HG02885 (cell line): ENCODE measurements at regions not wholly inside any gene's neighbourhood (a gene's known extent, or its start where the extent isn't known, plus 50 kb on each side); places are given as distances from the start of the nearest gene placed in this dataset.

Source experiments
- ATAC-seq: cut with Tn5 transposase; IDR thresholded peaks from one replicate; pipeline ENCODE4 v1.9.1; 2021; ENCODE audit warnings: mild to moderate bottlenecking; ENCODE audit not compliant: unreplicated experiment, poor library complexity

- no peak for ATAC-seq
These were observed 380.5 kb upstream of the PRMT6 start for GRCh38 chr1:106676021-106676420.

- no peak for ATAC-seq
These were observed 379.3 kb upstream of the PRMT6 start for GRCh38 chr1:106677181-106677580.

DNA sequence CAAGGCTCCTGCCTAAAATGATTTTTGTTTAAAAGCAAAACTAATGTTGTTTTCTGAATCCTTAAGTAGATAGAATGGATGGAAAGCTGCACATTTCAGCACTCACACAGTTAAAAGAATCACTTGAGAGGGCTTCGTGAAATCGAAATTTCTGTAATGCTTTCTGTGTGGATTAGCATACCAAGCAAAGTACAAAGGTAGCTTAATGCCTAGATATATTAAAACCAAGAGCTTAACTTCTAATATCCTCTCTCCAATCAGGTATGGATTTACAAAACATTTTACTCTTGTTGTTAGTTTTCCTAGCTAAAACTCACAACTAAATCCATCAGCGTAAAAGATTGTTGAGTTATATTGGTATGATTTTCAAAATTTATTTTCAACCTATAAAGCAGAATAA, 378.8 kb upstream of the PRMT6 start:
- no peak for ATAC-seq

- ATAC-seq = no peak
These were observed 378.0 kb upstream of the PRMT6 start for GRCh38 chr1:106678279-106679050.

DNA sequence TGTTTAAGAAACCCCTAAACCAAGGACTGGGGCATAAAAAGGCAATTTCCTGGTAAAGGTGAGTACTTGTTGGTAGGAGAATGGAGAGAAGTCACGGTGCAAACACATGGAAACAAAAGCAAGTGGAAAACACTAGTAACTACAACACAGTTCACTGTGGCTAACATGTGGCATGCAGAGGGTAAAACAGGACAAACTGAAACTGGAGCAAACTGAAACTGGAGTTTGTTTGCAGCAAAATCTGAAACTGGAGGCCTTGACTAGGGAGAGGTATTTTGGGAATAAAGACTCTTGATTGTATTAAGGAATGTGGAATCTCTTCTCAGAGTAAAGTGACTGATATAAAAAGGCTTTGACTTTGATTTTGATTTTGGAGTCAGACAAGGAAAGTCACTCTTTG, 376.3 kb upstream of the PRMT6 start:
- no peak for ATAC-seq

- ATAC-seq = no peak
These were observed 375.6 kb upstream of the PRMT6 start for GRCh38 chr1:106680776-106681344.

DNA sequence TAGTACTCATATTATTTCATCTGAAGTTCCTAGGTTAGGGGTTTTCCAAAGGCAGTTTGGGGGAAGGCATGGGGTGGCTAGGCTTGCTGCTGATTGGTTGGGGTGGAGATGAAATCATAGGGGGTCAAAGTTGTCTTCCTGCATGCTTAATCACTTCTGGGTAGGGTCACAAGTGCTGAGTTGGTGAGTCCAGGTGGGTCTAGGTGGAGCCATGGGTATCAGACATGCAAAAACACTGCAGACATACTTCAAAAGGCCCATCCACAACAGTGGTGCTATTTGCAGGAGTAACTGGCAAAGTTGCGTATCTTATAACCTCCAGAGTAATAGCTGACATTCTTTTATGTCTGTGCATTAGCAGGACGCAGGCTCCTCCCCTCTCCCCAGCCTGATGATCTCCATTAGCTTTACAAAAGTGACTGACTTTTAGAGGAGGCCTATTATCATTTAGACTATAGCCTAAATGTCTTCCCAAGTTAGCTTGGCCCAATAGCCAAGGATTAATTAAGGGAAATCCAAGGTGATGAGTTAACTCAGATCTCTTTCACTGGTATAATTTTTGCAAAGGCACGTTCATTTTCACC, 374.4 kb upstream of the PRMT6 start:
- ATAC-seq = no peak

- ATAC-seq = no peak
These were observed 368.0 kb upstream of the PRMT6 start for GRCh38 chr1:106688446-106688845.

- no peak for ATAC-seq
These were observed 357.8 kb upstream of the PRMT6 start for GRCh38 chr1:106698660-106699059.

- no peak for ATAC-seq
These were observed 357.0 kb upstream of the PRMT6 start for GRCh38 chr1:106699433-106699832.

DNA sequence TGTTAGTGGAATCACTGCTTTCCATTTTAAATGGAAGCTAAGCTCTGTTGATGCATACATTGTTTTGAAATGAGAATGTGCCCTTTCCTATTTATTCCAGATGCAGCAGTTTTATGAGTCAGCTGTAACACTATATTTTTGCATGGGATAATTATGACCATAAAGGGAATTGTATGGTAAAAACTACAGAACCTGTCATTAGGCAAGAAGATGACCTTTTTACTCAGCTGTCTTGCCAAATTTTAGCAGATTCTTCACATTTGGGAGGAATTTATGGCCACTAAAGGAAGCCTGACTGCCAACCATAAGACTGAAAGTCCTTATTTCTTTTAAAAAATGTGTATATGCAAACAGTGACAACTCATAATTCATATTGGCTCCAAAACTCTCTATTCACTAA, 356.3 kb upstream of the PRMT6 start:
- ATAC-seq = no peak

DNA sequence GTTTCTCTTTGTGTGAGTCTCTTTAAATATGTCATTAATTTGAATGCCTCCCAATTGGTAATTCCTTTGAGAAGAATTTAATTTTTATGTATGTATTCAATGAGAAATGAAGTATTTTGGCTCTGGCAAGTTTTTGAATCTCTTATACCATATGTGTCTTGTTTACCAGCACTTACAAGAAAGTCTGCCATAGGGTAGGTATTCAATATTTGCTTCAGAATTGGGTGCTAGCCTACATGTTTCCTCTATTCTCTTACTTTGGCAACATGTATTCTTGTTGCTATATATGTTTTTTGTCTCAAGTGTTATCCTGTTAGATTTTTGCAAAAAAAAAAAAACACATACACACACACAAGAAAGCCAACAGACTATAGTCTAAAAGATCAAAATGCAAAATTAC, 350.5 kb upstream of the PRMT6 start:
- ATAC-seq = no peak

- no peak for ATAC-seq
These were observed 338.9 kb upstream of the PRMT6 start for GRCh38 chr1:106717591-106717990.

GRCh38 chr1:106721790-106722189, 334.7 kb upstream of the PRMT6 start:
- no peak for ATAC-seq

- ATAC-seq = no peak
These were observed 334.0 kb upstream of the PRMT6 start for GRCh38 chr1:106722466-106722865.

DNA sequence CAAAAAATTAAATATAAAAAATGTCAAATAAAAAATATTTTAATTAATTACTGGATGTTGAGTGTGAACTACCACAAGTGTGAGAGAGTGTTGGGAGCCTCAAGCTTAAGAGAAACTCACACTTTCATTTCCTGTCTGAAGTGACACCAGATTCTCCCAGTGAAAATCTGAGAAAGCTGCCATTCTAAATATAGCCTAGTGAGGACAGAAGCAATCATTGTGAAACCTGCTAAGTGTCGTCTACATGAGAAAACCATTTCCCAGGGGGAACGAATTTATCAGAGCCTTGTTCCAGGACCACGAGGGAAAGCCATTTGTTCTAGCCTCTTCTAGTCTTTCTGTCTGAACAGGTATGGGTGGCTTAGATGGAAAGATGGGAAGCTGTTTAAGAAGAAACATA, 329.3 kb upstream of the PRMT6 start:
- ATAC-seq = peak; percentile 94

DNA sequence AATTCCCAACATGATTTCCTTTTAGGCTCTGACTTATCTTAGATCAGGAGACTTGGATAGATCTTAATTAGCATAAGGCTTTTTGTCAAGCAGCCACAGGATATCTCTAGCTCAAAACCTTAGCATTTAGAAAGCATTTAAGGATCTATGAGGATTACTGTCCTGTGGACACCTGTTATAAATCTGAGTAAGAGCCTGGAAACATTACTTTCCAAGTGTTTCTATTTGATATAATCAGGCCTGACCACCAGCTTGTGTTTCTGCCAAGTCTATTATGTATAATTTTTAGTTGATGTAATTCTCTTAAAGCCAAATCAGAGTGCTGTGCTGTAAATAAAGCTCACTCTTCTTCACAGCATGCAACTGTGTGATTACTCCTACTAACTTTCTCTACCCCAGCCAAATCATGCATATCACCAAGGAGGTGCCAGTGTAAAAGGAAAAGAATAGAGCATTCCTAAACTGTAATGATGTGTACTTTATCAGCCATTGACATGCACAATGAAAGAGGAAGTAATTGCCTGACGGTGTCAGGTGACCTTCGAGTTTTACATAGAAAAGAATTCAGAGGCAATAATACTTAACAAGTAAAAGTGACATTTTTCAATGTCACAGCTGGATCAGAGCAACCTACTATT, 309.9 kb upstream of the PRMT6 start:
- no peak for ATAC-seq

GRCh38 chr1:106747232-106747631, 309.2 kb upstream of the PRMT6 start:
- ATAC-seq = no peak

GRCh38 chr1:106747791-106748190, 308.7 kb upstream of the PRMT6 start:
- ATAC-seq = no peak

DNA sequence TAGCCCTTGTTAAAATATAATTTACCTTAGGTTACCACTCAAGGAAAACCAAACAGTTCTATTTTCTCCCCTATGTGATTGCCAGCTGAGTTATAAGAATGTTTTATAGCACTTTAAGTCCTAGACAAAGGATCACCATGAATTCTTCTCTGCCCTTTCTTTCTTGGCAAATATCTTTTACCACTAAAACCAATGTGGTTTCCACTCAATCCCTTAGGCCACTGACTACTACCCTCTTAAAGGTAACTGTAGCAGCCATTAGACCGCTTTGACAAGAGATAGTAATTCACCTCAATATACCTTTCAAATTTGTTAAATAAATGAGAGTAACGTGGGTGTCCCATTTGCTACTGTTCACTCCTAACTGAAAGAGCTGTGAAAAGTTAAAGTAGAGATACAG, 307.9 kb upstream of the PRMT6 start:
- no peak for ATAC-seq

DNA sequence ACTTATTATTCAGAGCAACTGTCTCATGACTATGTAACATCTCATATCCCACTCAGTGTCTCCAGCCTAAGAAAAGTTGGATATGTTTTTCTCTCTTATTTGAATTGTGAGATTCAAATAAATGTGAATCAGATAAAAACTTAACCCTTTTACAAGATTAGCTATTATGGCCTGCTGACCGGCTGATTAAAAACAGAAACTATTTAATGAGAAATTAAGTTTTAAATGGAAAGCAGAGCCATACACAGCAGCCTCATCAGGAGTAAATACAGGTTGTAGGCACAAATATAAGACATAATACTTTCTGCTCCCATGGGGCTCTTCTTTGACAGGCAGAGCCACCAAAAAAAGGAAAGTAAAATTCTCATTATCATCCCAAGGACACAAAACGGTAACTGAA, 307.0 kb upstream of the PRMT6 start:
- ATAC-seq = no peak
